GM12878 (cell line): ENCODE measurements at regions not wholly inside any gene's neighbourhood (a gene's known extent, or its start where the extent isn't known, plus 50 kb on each side); places are given as distances from the start of the nearest gene placed in this dataset.

Source experiments
- ATAC-seq: fragments of 200-7000 bp; cut with Tn5 transposase; 3 replicates; pipeline ENCODE4 v1.9.1; 2020; ENCODE audit warnings: mild to moderate bottlenecking, moderate library complexity
- BruUV-seq: library from RNA; stranded (reverse); fragments of 400-500 nt; replicated peaks from 2 replicates; lab custom pipeline; 2021; lab: Mats Ljungman, UMichigan
- CTCF ChIA-PET: fragments of 300-600 bp; sonication (Branson Sonifier 250); formaldehyde crosslinking; extraction: SDS; loops from one replicate; lab custom pipeline; 2021; ENCODE audit warnings: inconsistent platforms; lab: Yijun Ruan, JAX
- POLR2A ChIA-PET: fragments of 350-600 bp; formaldehyde crosslinking; extraction: SDS; loops from one replicate; lab custom pipeline; 2021; ENCODE audit warnings: inconsistent platforms; lab: Charles Lee
- RAD21 ChIA-PET: fragments of 300-600 bp; sonication (Branson Sonifier 250); formaldehyde crosslinking; loops from one replicate; lab custom pipeline; 2023; ENCODE audit warnings: antibody characterized with exemption; ENCODE audit not compliant: unreplicated experiment; lab: Charles Lee
- SMC1A ChIA-PET: fragments of 300-600 bp; sonication (Branson Sonifier 250); formaldehyde crosslinking; loops from one replicate; lab custom pipeline; 2023; ENCODE audit not compliant: unreplicated experiment, uncharacterized antibody; lab: Charles Lee
- DNase-seq: peaks from one replicate; pipeline ENCODE4 v3.0.0-alpha.2; 2011; ENCODE audit warnings: low read depth, low spot score
- FAIRE-seq: peaks from 3 replicates; lab custom pipeline; 2011; peaks lifted over from hg19 to GRCh38; lab: Jason Lieb, UNC
- H2AFZ ChIP-seq: 2 replicates; pipeline ENCODE4 v1.6.0; 2011; ENCODE audit warnings: low read depth, low read length, control low read depth; ENCODE audit not compliant: control insufficient read depth
- H3K27ac ChIP-seq: 2 replicates; pipeline ENCODE4 v1.5.1; 2011; ENCODE audit warnings: control low read depth; ENCODE audit not compliant: control insufficient read depth, insufficient read depth
- H3K27me3 ChIP-seq, 2 experiments: replicated peaks in 1 of 2; 2 replicates each; pipeline versions ENCODE4 v1.6.0 to v1.6.1; 2011; ENCODE audit warnings: low read length in 1 of 2; ENCODE audit not compliant: control insufficient read depth in 2 of 2, insufficient read depth in 2 of 2
- H3K36me3 ChIP-seq, 2 experiments: 2 replicates each; pipeline ENCODE4 v1.5.1; 2011; ENCODE audit warnings: low read length in 1 of 2; ENCODE audit not compliant: control insufficient read depth in 2 of 2, insufficient read depth in 2 of 2
- H3K4me1 ChIP-seq: 2 replicates; pipeline ENCODE4 v1.6.1; 2011; ENCODE audit warnings: mild to moderate bottlenecking, low read length, moderate library complexity, mixed read lengths; ENCODE audit not compliant: control insufficient read depth, insufficient read depth
- H3K4me2 ChIP-seq: 2 replicates; pipeline ENCODE4 v1.6.0; 2011; ENCODE audit warnings: control low read depth; ENCODE audit not compliant: control insufficient read depth, insufficient read depth
- H3K4me3 ChIP-seq: fragments of 200-600 bp; sonication (generic); 2 replicates; pipeline ENCODE4 v1.5.1; 2016
- H3K79me2 ChIP-seq: 2 replicates; pipeline ENCODE4 v1.6.0; 2011; ENCODE audit warnings: low read length; ENCODE audit not compliant: control insufficient read depth, insufficient read depth
- H3K9ac ChIP-seq: 2 replicates; pipeline ENCODE4 v1.8.0; 2011; ENCODE audit warnings: low read length, control low read depth, mixed read lengths; ENCODE audit not compliant: control insufficient read depth, insufficient read depth
- H3K9me3 ChIP-seq: replicated peaks from 3 replicates; pipeline ENCODE4 v1.5.1; 2011; ENCODE audit warnings: mild to moderate bottlenecking, low read length; ENCODE audit not compliant: control insufficient read depth, insufficient read depth
- H4K20me1 ChIP-seq: 2 replicates; pipeline ENCODE4 v1.6.0; 2011; ENCODE audit not compliant: control insufficient read depth, insufficient read depth
- CHD2 ChIP-seq: IDR thresholded peaks from 2 replicates; pipeline ENCODE4 v1.6.1; 2011; ENCODE audit warnings: low read depth, low read length, improper control_type of control experiment, borderline replicate concordance
- NFXL1 ChIP-seq: fragments of 450-650 bp; IDR thresholded peaks from 2 replicates; pipeline ENCODE4 v1.6.1; 2017; ENCODE audit warnings: antibody characterized with exemption, mild to moderate bottlenecking, borderline replicate concordance
- RFX5 ChIP-seq: IDR thresholded peaks from 2 replicates; pipeline ENCODE4 v1.6.1; 2011; ENCODE audit warnings: low read depth, low read length, improper control_type of control experiment
- SREBF2 ChIP-seq: IDR thresholded peaks from 2 replicates; pipeline ENCODE4 v1.6.1; 2012; ENCODE audit warnings: mild to moderate bottlenecking, low read length
- ZBTB40 ChIP-seq: fragments of 450-650 bp; IDR thresholded peaks from 2 replicates; pipeline ENCODE4 v1.6.1; 2016; ENCODE audit warnings: mild to moderate bottlenecking, moderate library complexity, borderline replicate concordance
- WGBS: methylation state at CpG from one replicate; pipeline ENCODE4 v1.1.6; 2016; ENCODE audit warnings: low lambda C conversion rate; ENCODE audit not compliant: insufficient replicate concordance, insufficient coverage; ENCODE audit errors: missing lambda C conversion rate; 5-methylcytosine and 5-hydroxymethylcytosine counted together
- in situ Hi-C: fragments of 300-500 bp; cut with MboI; formaldehyde crosslinking; loops from 9 replicates; pipeline ENCODE4 v1.14.3; 2018; ENCODE audit warnings: mixed read lengths
- intact Hi-C: fragments of 100-400 bp; cut with micrococcal nuclease; formaldehyde crosslinking; loops from one replicate; pipeline ENCODE4 v1.14.2; 2022; ENCODE audit not compliant: unreplicated experiment

- Histone ChIP-seq H3K36me3 (no peaks in the 10 kb centered on the region), H3K9ac (no peak overlapping the region), H3K79me2 (no peaks in the 10 kb centered on the region), H3K27ac (no peak overlapping the region), H2AFZ (no peak overlapping the region), H3K4me3 (no peak overlapping the region), H3K9me3 (no peaks in the 10 kb centered on the region; the same call in 2 of the 3 replicates), H3K4me2 (no peak overlapping the region), H4K20me1 (no peaks in the 10 kb centered on the region), H3K4me1 (no peaks in the 10 kb centered on the region), H3K27me3 (no peaks in the 10 kb centered on the region)
- ChIA-PET RAD21 (no interaction called here), CTCF (interaction anchor here (1.0 to 1.6 kb wide), 2 partner anchors 11 to 52 kb away, joined by 3 to 4 read pairs; no protein-coding TSS in a partner anchor), SMC1A (interaction anchor here (1.3 kb wide), 1 partner anchor 35 kb away, joined by 5 read pairs; no protein-coding TSS in a partner anchor), POLR2A (no interaction called here)
- BruUV-seq, result no TSS peak
- DNase-seq (no peak), ATAC-seq (no peak), FAIRE-seq (no peak)
- intact Hi-C loops (no loop called here), in situ Hi-C loops (no loop called here)
- TF ChIP-seq ZBTB40, result no peak
- TF ChIP-seq NFXL1, result no peak
- no peak for TF ChIP-seq SREBF2
- no peak for TF ChIP-seq CHD2
- TF ChIP-seq RFX5, result no peak
- WGBS, result 76% methylated on average over 6 of the region's 6 CpGs
Measured at GRCh38 chr21:25334046-25334730, 273.1 kb downstream of the MRPL39 start.
